GM21360 (cell line): ENCODE measurements at regions not wholly inside any gene's neighbourhood (a gene's known extent, or its start where the extent isn't known, plus 50 kb on each side); places are given as distances from the start of the nearest gene placed in this dataset.

Experiments used
- ATAC-seq: cut with Tn5 transposase; IDR thresholded peaks from one replicate; pipeline ENCODE4 v1.9.1; 2021; ENCODE audit warnings: mild to moderate bottlenecking, moderate library complexity; ENCODE audit not compliant: unreplicated experiment

DNA sequence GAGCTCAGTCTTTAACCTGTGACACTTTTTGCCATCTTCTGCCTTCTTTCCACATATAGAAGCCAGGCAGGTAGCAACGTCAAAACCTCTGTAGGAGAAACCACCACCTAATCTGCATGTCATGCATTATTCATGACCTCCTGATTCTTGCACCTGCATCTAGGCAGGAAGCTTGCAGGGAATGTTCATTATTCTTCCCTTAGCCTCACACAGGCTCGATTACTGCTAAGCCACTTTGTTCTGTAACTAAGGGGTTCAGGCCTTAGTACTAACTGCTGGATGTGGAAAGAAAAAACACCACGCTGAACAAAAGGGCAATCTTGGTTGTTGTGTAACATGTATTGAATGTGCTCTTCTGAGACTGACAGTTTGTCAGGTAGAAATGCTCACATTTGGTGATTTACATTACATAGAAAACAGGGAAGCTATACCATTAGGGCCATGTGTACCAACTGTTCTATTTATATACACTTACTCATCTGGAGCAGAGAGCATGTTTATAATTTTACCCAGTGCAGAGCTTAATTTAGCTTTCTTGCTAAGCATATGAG, 366.9 kb downstream of the KLF12 start:
- peak; percentile 38 for ATAC-seq

GRCh38 chr13:73765651-73766384, 368.4 kb downstream of the KLF12 start:
- peak; percentile 69 for ATAC-seq

GRCh38 chr13:73759434-73759833, 374.8 kb downstream of the KLF12 start:
- no peak for ATAC-seq

DNA sequence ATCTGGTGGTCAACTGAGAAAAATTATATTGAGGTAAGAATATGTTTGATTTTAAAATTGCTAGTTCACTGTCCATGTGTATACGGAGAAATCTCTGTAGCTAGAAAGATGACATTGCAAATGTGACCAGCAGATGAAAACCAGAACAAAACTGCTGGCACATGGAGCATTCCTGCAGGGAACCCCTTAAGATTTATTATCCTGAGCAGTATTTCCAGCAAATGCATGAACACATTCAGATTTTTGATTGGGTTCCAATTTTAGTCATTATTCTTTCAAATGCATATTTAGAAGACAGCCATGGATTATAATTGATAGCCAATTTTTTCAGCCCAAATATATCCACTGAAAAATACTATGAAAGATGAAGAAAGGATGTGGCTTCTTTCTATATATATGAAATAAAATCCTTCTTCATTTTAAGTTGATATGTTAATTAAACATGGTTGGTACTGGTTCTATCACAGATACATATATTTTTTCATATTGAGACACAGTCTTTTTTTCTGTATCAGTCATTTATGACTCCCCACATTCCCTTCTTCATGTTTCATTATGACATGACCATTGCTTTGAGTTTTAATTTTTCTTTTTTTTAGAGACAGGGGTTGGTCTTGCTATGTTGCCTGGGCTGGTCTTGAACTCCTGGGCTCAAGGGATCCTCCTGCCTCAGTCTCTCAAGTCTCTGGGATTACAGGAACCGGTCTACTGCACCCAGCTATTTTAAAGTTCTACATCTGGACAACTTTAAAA, 376.5 kb downstream of the KLF12 start:
- ATAC-seq = no peak

DNA sequence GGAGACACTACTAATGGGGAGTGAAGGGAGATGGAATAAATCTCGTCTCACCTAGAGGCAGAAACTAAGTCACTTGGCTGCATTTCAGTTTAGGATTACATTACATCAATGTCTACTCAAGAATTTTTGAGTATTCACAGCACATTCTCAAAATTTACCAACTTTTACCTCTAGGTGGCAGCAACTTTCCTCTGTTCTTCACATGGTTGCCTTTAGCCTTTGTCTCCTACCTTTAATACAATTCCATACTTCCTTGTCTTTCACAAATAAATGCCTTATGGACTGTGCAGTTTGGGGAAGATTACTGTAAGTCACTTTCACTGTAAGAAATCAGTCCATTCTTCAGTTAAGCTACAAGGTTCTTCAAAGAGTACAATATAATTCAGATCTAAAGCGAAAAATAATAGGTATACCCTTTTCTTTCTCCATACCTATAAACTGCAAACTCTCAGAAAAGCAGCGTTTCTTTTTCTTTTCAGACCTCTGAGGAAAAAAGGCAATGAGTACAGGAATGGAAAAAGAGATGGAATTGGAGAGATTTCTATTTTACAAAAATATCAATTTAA, 379.4 kb downstream of the KLF12 start:
- ATAC-seq = peak; percentile 73

DNA sequence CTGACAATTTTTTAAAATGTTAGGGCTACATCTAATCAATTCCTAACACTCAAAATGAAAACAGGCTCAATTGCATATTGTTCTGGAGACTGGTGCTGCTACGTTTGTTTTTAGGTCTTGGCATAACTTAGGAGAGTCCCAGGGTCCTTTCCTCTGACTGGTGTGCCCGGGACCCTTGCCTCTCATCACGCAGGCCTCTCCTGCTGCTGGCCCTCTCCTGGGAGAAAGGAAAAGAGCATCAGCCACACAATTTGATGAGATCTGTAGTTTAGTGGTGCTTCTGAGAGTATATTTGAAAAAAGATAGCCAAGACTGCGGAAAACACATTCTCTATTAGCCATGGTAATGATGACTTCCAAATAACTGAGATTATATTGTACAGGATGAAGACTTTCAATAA, 380.0 kb downstream of the KLF12 start:
- no peak for ATAC-seq

DNA sequence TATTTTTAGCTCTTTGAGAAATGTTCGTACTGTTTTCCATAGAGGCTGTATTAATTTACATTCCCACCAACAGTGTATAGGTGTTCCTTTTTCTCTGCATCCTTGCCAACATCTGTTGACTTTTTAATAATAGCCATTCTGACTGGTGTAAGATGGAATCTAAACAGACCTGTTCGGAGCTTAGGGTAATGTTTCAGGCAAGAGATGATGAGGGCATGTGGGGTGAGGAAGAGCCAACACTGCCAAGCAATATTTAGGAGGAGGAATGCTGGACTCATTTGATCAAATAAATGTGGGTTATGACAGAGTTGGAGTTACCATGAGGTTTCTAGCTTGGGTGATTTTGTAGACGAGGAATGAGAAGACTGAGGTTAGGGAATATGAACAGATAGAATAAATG, 382.9 kb downstream of the KLF12 start:
- no peak for ATAC-seq

DNA sequence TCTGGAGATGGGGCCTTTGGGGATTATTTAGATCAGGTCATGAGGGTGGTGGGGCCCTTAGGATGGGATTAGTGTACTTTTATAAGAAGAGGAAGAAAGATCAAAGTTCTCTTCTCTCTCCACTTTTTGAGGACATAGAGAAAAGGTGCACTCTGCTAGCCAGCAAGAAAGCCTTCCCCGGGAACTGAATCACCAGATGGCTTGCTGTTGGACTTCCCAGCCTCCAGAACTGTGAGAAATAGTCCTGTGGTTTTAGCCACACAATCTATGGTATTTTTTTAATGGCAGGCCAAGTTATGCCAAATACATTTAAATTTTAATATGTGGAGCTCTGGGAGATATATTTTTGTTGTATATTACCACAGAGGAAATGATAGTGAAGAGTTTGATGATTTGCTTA, 385.8 kb downstream of the KLF12 start:
- no peak for ATAC-seq

DNA sequence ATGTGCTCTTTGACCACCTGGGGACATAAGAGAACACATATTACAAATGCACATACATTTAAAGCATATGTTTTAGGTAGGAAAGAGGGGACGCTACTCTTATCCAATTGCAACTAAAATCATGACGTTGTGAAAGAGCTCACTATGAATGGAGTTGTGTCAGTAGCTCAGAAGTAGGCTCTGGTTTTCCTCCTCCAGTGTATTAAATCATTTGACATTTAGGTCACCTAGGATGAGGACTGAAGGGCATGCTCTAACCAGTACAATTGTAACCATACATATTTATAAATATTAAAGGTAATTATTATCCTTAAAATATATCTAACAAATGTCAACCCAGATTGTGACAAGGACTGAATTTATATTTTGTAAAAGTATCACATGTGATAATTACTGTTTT, 389.0 kb downstream of the KLF12 start:
- no peak for ATAC-seq

DNA sequence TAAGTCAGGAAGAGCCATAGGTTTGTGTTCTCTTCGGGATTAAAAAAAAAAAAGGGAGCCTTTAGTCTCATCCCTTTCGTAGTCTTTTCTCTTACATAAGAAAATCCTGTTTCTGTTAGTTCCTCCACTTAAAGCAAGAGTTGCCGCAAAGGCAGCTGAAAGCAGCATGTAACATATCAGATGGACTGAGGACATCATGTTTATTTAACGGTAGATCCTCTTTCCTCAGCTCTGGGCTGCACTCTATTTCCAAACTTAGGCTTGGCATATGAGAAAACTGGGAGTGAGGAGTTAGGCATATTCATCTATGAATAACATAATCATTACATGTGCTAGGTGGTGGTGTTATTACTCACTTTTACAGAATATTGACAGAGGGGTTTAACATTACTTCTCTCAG, 391.2 kb downstream of the KLF12 start:
- no peak for ATAC-seq

DNA sequence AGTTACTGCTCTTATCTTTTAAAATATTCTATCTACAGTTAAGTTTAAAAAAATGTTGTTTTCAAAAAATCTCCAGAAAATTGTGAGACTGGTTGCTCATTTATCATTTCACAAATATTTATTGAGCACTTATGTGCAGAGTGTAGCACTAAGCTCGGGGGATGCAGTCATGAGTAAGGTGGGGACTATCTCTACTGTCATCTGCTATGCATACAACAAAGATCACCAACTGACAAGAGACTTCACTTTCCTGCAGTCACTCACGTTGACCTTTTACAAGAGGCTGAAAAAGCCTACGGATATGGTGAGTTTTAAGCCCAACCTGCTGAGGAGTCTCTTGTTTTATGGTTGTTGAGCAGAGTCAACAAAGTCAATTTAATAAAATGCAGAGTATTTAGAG, 392.5 kb downstream of the KLF12 start:
- no peak for ATAC-seq

- no peak for ATAC-seq
Measured at GRCh38 chr13:73741111-73741510, 393.1 kb downstream of the KLF12 start.

DNA sequence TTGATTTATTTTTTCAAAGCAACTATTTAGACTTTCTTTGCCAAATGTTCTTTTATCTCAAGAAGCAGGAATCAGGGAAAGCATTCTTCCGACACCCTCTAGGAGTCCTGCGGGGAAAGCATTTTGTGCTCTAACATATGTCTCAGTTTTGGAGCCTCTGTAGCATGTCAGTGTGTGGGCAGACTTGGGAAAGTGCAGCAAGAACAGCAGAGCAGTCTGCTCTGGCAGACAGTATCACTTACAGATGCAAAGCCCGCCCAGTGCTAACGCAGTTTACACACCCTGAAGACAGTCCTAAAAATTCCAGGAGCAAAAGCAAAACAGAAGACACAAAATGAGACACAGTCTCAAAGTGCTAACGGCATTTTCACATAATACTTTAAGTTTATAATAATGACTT, 393.5 kb downstream of the KLF12 start:
- no peak for ATAC-seq

- ATAC-seq = no peak
Measured at GRCh38 chr13:73739394-73739793, 394.8 kb downstream of the KLF12 start.

DNA sequence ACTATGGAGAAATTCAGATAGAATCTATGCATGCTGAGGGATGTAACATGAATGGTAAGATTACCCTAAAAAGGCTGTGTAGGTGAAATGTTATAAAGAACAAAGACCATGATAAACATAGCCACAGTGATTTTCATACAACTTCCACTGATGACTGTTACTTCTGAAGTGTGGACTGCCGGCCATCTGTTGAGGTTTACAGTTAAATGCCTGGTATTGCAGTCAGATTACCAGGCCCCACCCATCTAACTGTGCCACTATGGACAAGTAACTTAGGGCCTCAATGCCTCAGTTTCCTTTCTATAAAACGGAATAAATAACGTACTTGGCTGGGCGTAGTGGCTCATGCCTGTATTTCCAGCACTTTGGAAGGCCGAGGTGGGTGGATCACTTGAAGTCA, 395.6 kb downstream of the KLF12 start:
- no peak for ATAC-seq

GRCh38 chr13:73737214-73737613, 397.0 kb downstream of the KLF12 start:
- ATAC-seq = no peak

GRCh38 chr13:73733706-73734105, 400.5 kb downstream of the KLF12 start:
- no peak for ATAC-seq

DNA sequence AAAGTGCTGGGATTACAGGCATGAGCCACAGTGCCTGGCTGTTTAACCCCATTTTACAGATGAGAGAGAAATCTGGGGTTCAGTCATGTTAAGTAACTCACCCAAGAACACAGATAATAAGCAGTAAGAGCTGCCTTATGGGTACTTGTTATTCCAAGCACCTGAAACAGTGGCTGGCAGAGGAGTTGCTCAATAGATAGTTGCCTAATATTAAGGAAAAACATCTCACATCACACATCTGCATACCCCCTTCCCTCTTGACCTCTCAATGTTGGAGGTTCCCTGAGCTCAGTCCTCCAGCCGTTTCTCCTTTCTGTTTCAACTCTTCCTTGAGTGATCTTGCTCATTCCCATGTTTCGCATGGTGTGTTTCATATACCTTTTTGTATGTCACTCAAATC, 401.9 kb downstream of the KLF12 start:
- ATAC-seq = no peak

GRCh38 chr13:73731564-73731963, 402.6 kb downstream of the KLF12 start:
- ATAC-seq = no peak

GRCh38 chr13:73730014-73730413, 404.2 kb downstream of the KLF12 start:
- ATAC-seq = no peak

DNA sequence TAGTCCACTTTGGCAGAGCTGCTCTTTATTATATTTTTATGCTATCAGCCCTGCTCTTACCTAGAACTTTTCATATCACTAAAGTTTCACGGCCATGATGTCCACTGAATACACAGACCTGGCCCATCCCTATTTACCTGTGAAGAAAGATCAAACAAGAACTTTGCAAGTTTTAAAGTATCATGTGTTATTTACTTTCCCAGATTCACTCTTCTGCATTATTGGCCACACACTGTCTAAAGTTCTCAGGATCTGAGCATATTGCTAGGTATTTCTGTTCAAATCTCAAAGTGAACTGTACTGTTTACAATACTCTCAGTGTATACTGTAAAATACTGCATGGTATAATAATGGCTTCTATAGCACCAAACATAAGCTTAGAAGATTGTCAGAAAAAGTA, 405.2 kb downstream of the KLF12 start:
- no peak for ATAC-seq

DNA sequence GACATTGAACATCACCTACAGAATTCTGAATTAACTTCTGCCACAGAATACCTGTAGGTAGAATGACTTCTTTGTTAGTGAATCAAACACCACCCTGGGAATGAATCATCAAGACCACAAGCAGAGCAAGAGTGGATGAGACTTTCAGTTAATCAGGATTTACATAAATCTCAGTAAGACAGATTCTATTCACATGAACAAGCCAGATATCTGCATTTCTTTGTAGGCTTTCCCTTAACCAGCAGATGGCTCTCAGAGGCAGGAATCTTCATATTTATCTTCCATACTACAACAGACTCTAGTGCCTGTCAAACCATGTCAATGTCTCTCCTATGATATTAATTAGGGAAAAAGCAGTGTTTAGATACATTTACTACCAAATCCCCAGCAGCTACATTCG, 412.1 kb downstream of the KLF12 start:
- ATAC-seq = peak; percentile 80
